H4 (cell line): ENCODE measurements at regions not wholly inside any gene's neighbourhood (a gene's known extent, or its start where the extent isn't known, plus 50 kb on each side); places are given as distances from the start of the nearest gene placed in this dataset.

Experiments
- DNase-seq: peaks from one replicate; pipeline ENCODE4 v3.0.0-alpha.2; 2015; ENCODE audit warnings: low spot score

- DNase-seq: no peak
Measured at GRCh38 chr4:14701389-14701788, 300.9 kb upstream of the CPEB2 start.

- DNase-seq: no peak
Measured at GRCh38 chr4:14701896-14702295, 300.4 kb upstream of the CPEB2 start.

- no peak for DNase-seq
Measured at GRCh38 chr4:14708574-14708973, 293.7 kb upstream of the CPEB2 start.

- DNase-seq: no peak
Measured at GRCh38 chr4:14711259-14711658, 291.0 kb upstream of the CPEB2 start.

- DNase-seq: no peak
Measured at GRCh38 chr4:14716691-14717090, 285.6 kb upstream of the CPEB2 start.

GRCh38 chr4:14719053-14719452 lies 283.2 kb upstream of the CPEB2 start:
- peak; percentile 61 for DNase-seq

- no peak for DNase-seq
Measured at GRCh38 chr4:14726441-14726840, 275.8 kb upstream of the CPEB2 start.

GRCh38 chr4:14726877-14727361 lies 275.4 kb upstream of the CPEB2 start:
- no peak for DNase-seq

- DNase-seq: no peak
Measured at GRCh38 chr4:14729282-14730000, 272.8 kb upstream of the CPEB2 start.

- no peak for DNase-seq
Measured at GRCh38 chr4:14742054-14742453, 260.2 kb upstream of the CPEB2 start.

GRCh38 chr4:14743172-14743571 lies 259.1 kb upstream of the CPEB2 start:
- no peak for DNase-seq

- DNase-seq: no peak
Measured at GRCh38 chr4:14743601-14744000, 258.7 kb upstream of the CPEB2 start.

- DNase-seq: no peak
Measured at GRCh38 chr4:14744346-14744745, 257.9 kb upstream of the CPEB2 start.

- no peak for DNase-seq
Measured at GRCh38 chr4:14749910-14750309, 252.4 kb upstream of the CPEB2 start.

- DNase-seq: no peak
Measured at GRCh38 chr4:14752341-14753046, 249.8 kb upstream of the CPEB2 start.

- DNase-seq: no peak
Measured at GRCh38 chr4:14767142-14767541, 235.1 kb upstream of the CPEB2 start.

GRCh38 chr4:14768449-14768848 lies 233.8 kb upstream of the CPEB2 start:
- no peak for DNase-seq

GRCh38 chr4:14769993-14770392 lies 232.3 kb upstream of the CPEB2 start:
- DNase-seq: no peak

GRCh38 chr4:14771094-14771493 lies 231.2 kb upstream of the CPEB2 start:
- DNase-seq: peak; percentile 62

GRCh38 chr4:14771504-14772175 lies 230.6 kb upstream of the CPEB2 start:
- no peak for DNase-seq

- no peak for DNase-seq
Measured at GRCh38 chr4:14772388-14772787, 229.9 kb upstream of the CPEB2 start.

GRCh38 chr4:14783011-14783877 lies 219.0 kb upstream of the CPEB2 start:
- DNase-seq: peak; percentile 36
